Upper lobe of left lung (tissue), 4 donors: ENCODE measurements at regions not wholly inside any gene's neighbourhood (a gene's known extent, or its start where the extent isn't known, plus 50 kb on each side); places are given as distances from the start of the nearest gene placed in this dataset.

Source experiments
- CTCF ChIP-seq, 6 experiments: fragments of 450-650 bp in 4 of 6; fragments of 200-600 bp in 2 of 6; sonication (generic) in 2 of 6; IDR thresholded peaks; one replicate each; pipeline ENCODE4 v1.5.1; 2016 to 2019; ENCODE audit warnings: antibody characterized with exemption in 6 of 6
- POLR2AphosphoS5 ChIP-seq, 2 donors: sonication (generic); formaldehyde crosslinking; IDR thresholded peaks; one replicate each; pipeline ENCODE4 v1.5.1; 2017; ENCODE audit warnings: antibody characterized with exemption in 2 of 2

DNA sequence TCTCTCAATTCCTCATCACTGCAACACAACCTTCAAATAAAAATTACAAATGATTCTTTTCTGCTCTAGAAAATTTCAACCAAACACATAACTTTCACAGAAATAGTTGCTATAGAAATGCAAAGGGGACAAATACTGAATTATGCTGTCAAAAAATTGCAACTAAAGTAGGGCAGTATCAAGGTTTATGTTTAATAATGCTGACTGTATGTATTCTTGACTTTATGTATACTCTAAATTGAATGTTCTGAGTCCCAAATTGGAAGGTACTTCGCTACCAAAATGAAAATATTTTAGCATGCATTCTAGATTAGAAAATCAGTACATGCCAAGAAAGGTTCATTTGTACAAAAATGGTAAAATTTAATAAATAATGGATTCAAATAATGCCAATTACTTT, 237.3 kb upstream of the TET2 start:
- TF ChIP-seq CTCF (IDR thresholded peaks at IDR 0.05): no peak
- TF ChIP-seq POLR2AphosphoS5 (IDR thresholded peaks at IDR 0.05): no peak
